ENCODE measurements at regions not wholly inside any gene's neighbourhood (a gene's known extent, or its start where the extent isn't known, plus 50 kb on each side); places are given as distances from the start of the nearest gene placed in this dataset.

GRCh38 chr16:51697454-51697853 lies 546.4 kb upstream of the SALL1 start:
- in situ Hi-C loops (cut with MboI; ENCODE audit: low pct_unique_long_range_greater_than_20kb in 2 of 9, low sequenced_read_pairs in 9 of 9, unreplicated experiment in 9 of 9) = no loop called here
- ATAC-seq (replicated peaks in 6 of 8) = no peak

GRCh38 chr16:51696376-51696775 lies 545.3 kb upstream of the SALL1 start:
- Histone ChIP-seq H3K4me1 (replicated peaks in 1 of 2) (peaks cover 2 to 4% of the 10 kb centered on the region in 2 donors), H3K4me3 (no peak overlapping the region), H3K27ac (no peak overlapping the region)
- ATAC-seq (replicated peaks in 6 of 8) = peak in 1 of 8 experiments; percentile 39
- WGBS, 10 experiments = 0 to 100% (median 81%) methylated on average over 1 to 3 of the region's 3 CpGs; no CpG with 5 or more reads in 1 of the 10 experiments
- in situ Hi-C loops (cut with MboI; ENCODE audit: low pct_unique_long_range_greater_than_20kb in 2 of 9, low sequenced_read_pairs in 9 of 9, unreplicated experiment in 9 of 9) = no loop called here

More at GRCh38 chr16:51697454-51697853, 546.4 kb upstream of the SALL1 start:
- H3K27ac ChIP-seq = no peak overlapping the region
- peaks cover 2 to 4% of the 10 kb centered on the region in 2 donors for H3K4me1 ChIP-seq (replicated peaks in 1 of 2)
- H3K4me3 ChIP-seq = no peak overlapping the region
- WGBS, 10 experiments = 20 to 100% (median 79%) methylated on average over 1 to 2 of the region's 2 CpGs; no CpG with 5 or more reads in 4 of the 10 experiments

GRCh38 chr16:51691109-51691508 lies 540.0 kb upstream of the SALL1 start:
- in situ Hi-C loops (cut with MboI; ENCODE audit: low pct_unique_long_range_greater_than_20kb in 2 of 9, low sequenced_read_pairs in 9 of 9, unreplicated experiment in 9 of 9) = no loop called here
- ATAC-seq (replicated peaks in 6 of 8) = peak in 3 of 8 experiments; percentile 96 to 99 (median 99)
- Histone ChIP-seq H3K4me3 (no peak overlapping the region), H3K27ac (no peak overlapping the region), H3K4me1 (replicated peaks in 1 of 2) (no peaks in the 10 kb centered on the region)
- 0 to 100% (median 80%) methylated on average over 1 to 4 of the region's 4 CpGs; no CpG with 5 or more reads in 1 of the 10 experiments for WGBS, 10 experiments

- Histone ChIP-seq H3K27ac (no peak overlapping the region), H3K4me3 (no peak overlapping the region), H3K4me1 (replicated peaks in 1 of 2) (peaks cover 6 to 8% of the 10 kb centered on the region in 2 donors)
- WGBS, 10 experiments = 83 to 100% (median 90%) methylated on average over 1 to 2 of the region's 2 CpGs; no CpG with 5 or more reads in 2 of the 10 experiments
- no peak for ATAC-seq (replicated peaks in 6 of 8)
- in situ Hi-C loops (cut with MboI; ENCODE audit: low pct_unique_long_range_greater_than_20kb in 2 of 9, low sequenced_read_pairs in 9 of 9, unreplicated experiment in 9 of 9) = no loop called here
Measured at GRCh38 chr16:51685498-51685897, 534.4 kb upstream of the SALL1 start.

- Histone ChIP-seq H3K4me3 (no peak overlapping the region), H3K27ac (no peak overlapping the region), H3K4me1 (replicated peaks in 1 of 2) (peaks cover 6 to 8% of the 10 kb centered on the region in 2 donors)
- 0 to 100% (median 29%) methylated on average over 1 of the region's 1 CpG; no CpG with 5 or more reads in 5 of the 10 experiments for WGBS, 10 experiments
- ATAC-seq (replicated peaks in 6 of 8) = no peak
- in situ Hi-C loops (cut with MboI; ENCODE audit: low pct_unique_long_range_greater_than_20kb in 2 of 9, low sequenced_read_pairs in 9 of 9, unreplicated experiment in 9 of 9) = no loop called here
Measured at GRCh38 chr16:51683882-51684281, 532.8 kb upstream of the SALL1 start.

- H3K27ac ChIP-seq = no peak overlapping the region
- ATAC-seq (replicated peaks in 6 of 8) = peak in 3 of 8 experiments; percentile 40 to 74 (median 70)
- no peak overlapping the region for H3K4me3 ChIP-seq
- in situ Hi-C loops (cut with MboI; ENCODE audit: low pct_unique_long_range_greater_than_20kb in 2 of 9, low sequenced_read_pairs in 9 of 9, unreplicated experiment in 9 of 9) = no loop called here
- WGBS, 10 experiments = 13 to 100% (median 55%) methylated on average over 1 to 3 of the region's 3 CpGs; no CpG with 5 or more reads in 2 of the 10 experiments
- peaks cover 6 to 8% of the 10 kb centered on the region in 2 donors for H3K4me1 ChIP-seq (replicated peaks in 1 of 2)
Measured at GRCh38 chr16:51682905-51683304, 531.8 kb upstream of the SALL1 start.

GRCh38 chr16:51674615-51675014 lies 523.5 kb upstream of the SALL1 start:
- WGBS, 10 experiments = 24 to 100% (median 74%) methylated on average over 1 to 4 of the region's 4 CpGs; no CpG with 5 or more reads in 4 of the 10 experiments
- H3K4me3 ChIP-seq = no peak overlapping the region
- no peak for ATAC-seq (replicated peaks in 6 of 8)
- H3K27ac ChIP-seq = no peak overlapping the region
- H3K4me1 ChIP-seq (replicated peaks in 1 of 2) = peaks cover 4 to 7% of the 10 kb centered on the region in 2 donors
- in situ Hi-C loops (cut with MboI; ENCODE audit: low pct_unique_long_range_greater_than_20kb in 2 of 9, low sequenced_read_pairs in 9 of 9, unreplicated experiment in 9 of 9) = no loop called here

GRCh38 chr16:51670527-51670926 lies 519.5 kb upstream of the SALL1 start:
- in situ Hi-C loops (cut with MboI; ENCODE audit: low pct_unique_long_range_greater_than_20kb in 2 of 9, low sequenced_read_pairs in 9 of 9, unreplicated experiment in 9 of 9) = no loop called here
- 80 to 100% (median 97%) methylated on average over 1 to 3 of the region's 3 CpGs; no CpG with 5 or more reads in 1 of the 10 experiments for WGBS, 10 experiments
- Histone ChIP-seq H3K4me1 (replicated peaks in 1 of 2) (peaks cover 9 to 12% of the 10 kb centered on the region in 2 donors), H3K4me3 (no peak overlapping the region), H3K27ac (no peak overlapping the region)
- no peak for ATAC-seq (replicated peaks in 6 of 8)

GRCh38 chr16:51666821-51667220 lies 515.8 kb upstream of the SALL1 start:
- H3K4me1 ChIP-seq (replicated peaks in 1 of 2) = peaks cover 9 to 15% of the 10 kb centered on the region in 2 donors
- H3K27ac ChIP-seq = no peak overlapping the region
- H3K4me3 ChIP-seq = no peak overlapping the region
- in situ Hi-C loops (cut with MboI; ENCODE audit: low pct_unique_long_range_greater_than_20kb in 2 of 9, low sequenced_read_pairs in 9 of 9, unreplicated experiment in 9 of 9) = no loop called here
- WGBS, 10 experiments = 8 to 87% (median 67%) methylated on average over 1 to 6 of the region's 6 CpGs; no CpG with 5 or more reads in 1 of the 10 experiments
- ATAC-seq (replicated peaks in 6 of 8) = no peak

GRCh38 chr16:51666074-51666473 lies 515.0 kb upstream of the SALL1 start:
- Histone ChIP-seq H3K4me1 (replicated peaks in 1 of 2) (peaks cover 9 to 15% of the 10 kb centered on the region in 2 donors), H3K27ac (no peak overlapping the region), H3K4me3 (no peak overlapping the region)
- ATAC-seq (replicated peaks in 6 of 8) = no peak
- 63 to 97% (median 87%) methylated on average over 2 to 6 of the region's 6 CpGs for WGBS, 10 experiments
- in situ Hi-C loops (cut with MboI; ENCODE audit: low pct_unique_long_range_greater_than_20kb in 2 of 9, low sequenced_read_pairs in 9 of 9, unreplicated experiment in 9 of 9) = no loop called here

- 76 to 100% (median 93%) methylated on average over 1 to 7 of the region's 7 CpGs; no CpG with 5 or more reads in 4 of the 10 experiments for WGBS, 10 experiments
- Histone ChIP-seq H3K27ac (no peak overlapping the region), H3K4me3 (no peak overlapping the region), H3K4me1 (replicated peaks in 1 of 2) (peaks cover 9 to 15% of the 10 kb centered on the region in 2 donors)
- no peak for ATAC-seq (replicated peaks in 6 of 8)
- in situ Hi-C loops (cut with MboI; ENCODE audit: low pct_unique_long_range_greater_than_20kb in 2 of 9, low sequenced_read_pairs in 9 of 9, unreplicated experiment in 9 of 9) = no loop called here
Measured at GRCh38 chr16:51665436-51665998, 514.4 kb upstream of the SALL1 start.

GRCh38 chr16:51658531-51658930 lies 507.5 kb upstream of the SALL1 start:
- ATAC-seq (replicated peaks in 6 of 8) = no peak

GRCh38 chr16:51657848-51658247 lies 506.8 kb upstream of the SALL1 start:
- Histone ChIP-seq H3K4me3 (no peak overlapping the region), H3K4me1 (replicated peaks in 1 of 2) (peaks cover 0 to 6% of the 10 kb centered on the region in 2 donors), H3K27ac (no peak overlapping the region)
- WGBS, 10 experiments = 21 to 76% (median 54%) methylated on average over 2 to 4 of the region's 4 CpGs; no CpG with 5 or more reads in 1 of the 10 experiments
- ATAC-seq (replicated peaks in 6 of 8) = peak in 1 of 8 experiments; percentile 82
- in situ Hi-C loops (cut with MboI; ENCODE audit: low pct_unique_long_range_greater_than_20kb in 2 of 9, low sequenced_read_pairs in 9 of 9, unreplicated experiment in 9 of 9) = no loop called here

More at GRCh38 chr16:51658531-51658930, 507.5 kb upstream of the SALL1 start:
- in situ Hi-C loops (cut with MboI; ENCODE audit: low pct_unique_long_range_greater_than_20kb in 2 of 9, low sequenced_read_pairs in 9 of 9, unreplicated experiment in 9 of 9) = no loop called here
- H3K4me3 ChIP-seq = no peak overlapping the region
- 26 to 98% (median 86%) methylated on average over 1 to 8 of the region's 8 CpGs for WGBS, 10 experiments
- peaks cover 1 to 6% of the 10 kb centered on the region in 2 donors for H3K4me1 ChIP-seq (replicated peaks in 1 of 2)
- no peak overlapping the region for H3K27ac ChIP-seq

- H3K4me1 ChIP-seq (replicated peaks in 1 of 2) = peaks cover 8 to 13% of the 10 kb centered on the region in 2 donors
- no peak overlapping the region for H3K4me3 ChIP-seq
- no peak overlapping the region for H3K27ac ChIP-seq
- WGBS, 10 experiments = 17 to 89% (median 52%) methylated on average over 1 to 2 of the region's 2 CpGs; no CpG with 5 or more reads in 2 of the 10 experiments
- peak in 4 of 8 experiments; percentile 41 to 68 (median 60) for ATAC-seq (replicated peaks in 6 of 8)
- in situ Hi-C loops (cut with MboI; ENCODE audit: low pct_unique_long_range_greater_than_20kb in 2 of 9, low sequenced_read_pairs in 9 of 9, unreplicated experiment in 9 of 9) = no loop called here
Measured at GRCh38 chr16:51655249-51655648, 504.2 kb upstream of the SALL1 start.

Measured in motor neuron (in vitro differentiated cells).